ENCODE measurements at regions not wholly inside any gene's neighbourhood (a gene's known extent, or its start where the extent isn't known, plus 50 kb on each side); places are given as distances from the start of the nearest gene placed in this dataset.

- no peak for TF ChIP-seq EZH2 (IDR thresholded peaks at IDR 0.05; ENCODE audit: borderline replicate concordance, low read depth, low read length, poor library complexity, severe bottlenecking)
- TF ChIP-seq, protein P1, sequence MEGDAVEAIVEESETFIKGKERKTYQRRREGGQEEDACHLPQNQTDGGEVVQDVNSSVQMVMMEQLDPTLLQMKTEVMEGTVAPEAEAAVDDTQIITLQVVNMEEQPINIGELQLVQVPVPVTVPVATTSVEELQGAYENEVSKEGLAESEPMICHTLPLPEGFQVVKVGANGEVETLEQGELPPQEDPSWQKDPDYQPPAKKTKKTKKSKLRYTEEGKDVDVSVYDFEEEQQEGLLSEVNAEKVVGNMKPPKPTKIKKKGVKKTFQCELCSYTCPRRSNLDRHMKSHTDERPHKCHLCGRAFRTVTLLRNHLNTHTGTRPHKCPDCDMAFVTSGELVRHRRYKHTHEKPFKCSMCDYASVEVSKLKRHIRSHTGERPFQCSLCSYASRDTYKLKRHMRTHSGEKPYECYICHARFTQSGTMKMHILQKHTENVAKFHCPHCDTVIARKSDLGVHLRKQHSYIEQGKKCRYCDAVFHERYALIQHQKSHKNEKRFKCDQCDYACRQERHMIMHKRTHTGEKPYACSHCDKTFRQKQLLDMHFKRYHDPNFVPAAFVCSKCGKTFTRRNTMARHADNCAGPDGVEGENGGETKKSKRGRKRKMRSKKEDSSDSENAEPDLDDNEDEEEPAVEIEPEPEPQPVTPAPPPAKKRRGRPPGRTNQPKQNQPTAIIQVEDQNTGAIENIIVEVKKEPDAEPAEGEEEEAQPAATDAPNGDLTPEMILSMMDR (conservative IDR thresholded peaks at IDR 0.05; ENCODE audit: low read depth, low read length), result no peak
Observed at GRCh38 chrX:47745416-47745815, 86.4 kb upstream of the UXT start.
